ENCODE measurements at regions not wholly inside any gene's neighbourhood (a gene's known extent, or its start where the extent isn't known, plus 50 kb on each side); places are given as distances from the start of the nearest gene placed in this dataset.

- peak; percentile 46; the same call in 1 of the 2 replicates for ATAC-seq
- ChIA-PET RAD21 (ENCODE audit: low non-redundant PET in 1 of 2, low total read pairs in 2 of 2, uncharacterized antibody in 2 of 2, unreplicated experiment in 2 of 2) (no interaction called here), CTCF (no interaction called here), POLR2A (no interaction called here)
- no peak for TF ChIP-seq SRF (IDR thresholded peaks at IDR 0.05; ENCODE audit: low read depth)
- TF ChIP-seq, protein P1, sequence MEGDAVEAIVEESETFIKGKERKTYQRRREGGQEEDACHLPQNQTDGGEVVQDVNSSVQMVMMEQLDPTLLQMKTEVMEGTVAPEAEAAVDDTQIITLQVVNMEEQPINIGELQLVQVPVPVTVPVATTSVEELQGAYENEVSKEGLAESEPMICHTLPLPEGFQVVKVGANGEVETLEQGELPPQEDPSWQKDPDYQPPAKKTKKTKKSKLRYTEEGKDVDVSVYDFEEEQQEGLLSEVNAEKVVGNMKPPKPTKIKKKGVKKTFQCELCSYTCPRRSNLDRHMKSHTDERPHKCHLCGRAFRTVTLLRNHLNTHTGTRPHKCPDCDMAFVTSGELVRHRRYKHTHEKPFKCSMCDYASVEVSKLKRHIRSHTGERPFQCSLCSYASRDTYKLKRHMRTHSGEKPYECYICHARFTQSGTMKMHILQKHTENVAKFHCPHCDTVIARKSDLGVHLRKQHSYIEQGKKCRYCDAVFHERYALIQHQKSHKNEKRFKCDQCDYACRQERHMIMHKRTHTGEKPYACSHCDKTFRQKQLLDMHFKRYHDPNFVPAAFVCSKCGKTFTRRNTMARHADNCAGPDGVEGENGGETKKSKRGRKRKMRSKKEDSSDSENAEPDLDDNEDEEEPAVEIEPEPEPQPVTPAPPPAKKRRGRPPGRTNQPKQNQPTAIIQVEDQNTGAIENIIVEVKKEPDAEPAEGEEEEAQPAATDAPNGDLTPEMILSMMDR (IDR thresholded peaks at IDR 0.05 in 2 of 3, conservative IDR thresholded peaks at IDR 0.05 in 1 of 3; ENCODE audit: borderline replicate concordance in 1 of 3, insufficient read depth in 1 of 3, low read depth in 2 of 3, low read length in 2 of 3): peak in 1 of 3 experiments; percentile 13; a peak in 1 of 6 replicates
- no peak overlapping the region for H2AFZ ChIP-seq (ENCODE audit: low read depth, low read length, poor library complexity, severe bottlenecking)
- no peaks in the 10 kb centered on the region for H3K9me3 ChIP-seq (ENCODE audit: control insufficient read depth in 1 of 2, insufficient read depth in 1 of 2, low read depth in 1 of 2, low read length in 2 of 2)
- H3K27ac ChIP-seq (ENCODE audit: low read depth, low read length): no peak overlapping the region
- H3K9ac ChIP-seq (ENCODE audit: low read length): no peak overlapping the region
- H4K20me1 ChIP-seq (ENCODE audit: insufficient read depth): no peaks in the 10 kb centered on the region
- peaks cover 32% of the 10 kb centered on the region for H3K27me3 ChIP-seq (ENCODE audit: insufficient read depth, low read length)
- intact Hi-C loops (cut with micrococcal nuclease): no loop called here
- H3K9me2 ChIP-seq (ENCODE audit: insufficient read depth): no peaks in the 10 kb centered on the region
- no peak overlapping the region for H3K4me2 ChIP-seq (ENCODE audit: low read length)
- H3K4me3 ChIP-seq (replicated peaks in 1 of 2; ENCODE audit: low read depth in 1 of 2, low read length in 2 of 2): no peak overlapping the region
- H3K79me2 ChIP-seq (ENCODE audit: insufficient read depth, low read length): no peaks in the 10 kb centered on the region
- no TSS peak for BruUV-seq (replicated peaks)
- no peak for DNase-seq (ENCODE audit: low read depth, low spot score)
- H3K36me3 ChIP-seq (ENCODE audit: control insufficient read depth in 1 of 2, insufficient read depth in 2 of 2, low read length in 2 of 2): no peaks in the 10 kb centered on the region
- H3K4me1 ChIP-seq (ENCODE audit: control insufficient read depth in 1 of 2, insufficient read depth in 2 of 2, low read length in 2 of 2): no peaks in the 10 kb centered on the region
Observed at GRCh38 chr2:2682700-2683342, 351.7 kb upstream of the MYT1L start.

DNA sequence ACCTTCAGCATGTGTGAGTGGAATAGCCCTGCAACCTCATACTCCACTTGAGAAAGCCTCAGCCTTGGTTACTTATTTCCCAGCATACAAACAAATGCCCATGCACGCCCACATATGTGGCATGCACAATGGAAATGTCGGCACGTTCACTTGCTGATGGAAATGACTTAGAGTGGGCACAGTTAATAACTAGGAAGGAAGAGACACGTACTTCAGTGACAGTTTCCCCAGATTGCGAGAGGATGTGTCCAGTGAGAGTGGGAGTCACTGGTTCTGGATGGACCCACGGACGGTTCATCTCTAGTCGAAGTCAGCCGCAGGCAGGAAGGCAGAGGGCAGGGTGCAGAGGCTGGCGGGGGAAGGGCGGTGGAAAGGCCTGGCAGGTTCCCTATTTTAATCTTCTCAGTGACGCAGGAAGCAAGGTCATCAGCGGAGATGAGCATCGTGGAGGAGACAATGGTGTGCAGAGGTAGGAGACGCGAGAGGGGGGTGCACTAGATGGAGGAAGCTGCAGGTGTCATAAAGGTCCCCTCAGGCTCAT lies 350.7 kb upstream of the MYT1L start:
- Histone ChIP-seq H3K4me2 (ENCODE audit: low read length) (no peak overlapping the region), H3K9me3 (ENCODE audit: control insufficient read depth in 1 of 2, insufficient read depth in 1 of 2, low read depth in 1 of 2, low read length in 2 of 2) (no peaks in the 10 kb centered on the region), H3K9ac (ENCODE audit: low read length) (no peak overlapping the region), H3K27ac (ENCODE audit: low read depth, low read length) (no peak overlapping the region), H3K4me3 (replicated peaks in 1 of 2; ENCODE audit: low read depth in 1 of 2, low read length in 2 of 2) (no peak overlapping the region), H2AFZ (ENCODE audit: low read depth, low read length, poor library complexity, severe bottlenecking) (no peak overlapping the region), H3K79me2 (ENCODE audit: insufficient read depth, low read length) (no peaks in the 10 kb centered on the region), H3K27me3 (ENCODE audit: insufficient read depth, low read length) (peaks cover 32% of the 10 kb centered on the region), H3K9me2 (ENCODE audit: insufficient read depth) (no peaks in the 10 kb centered on the region), H4K20me1 (ENCODE audit: insufficient read depth) (no peaks in the 10 kb centered on the region), H3K36me3 (ENCODE audit: control insufficient read depth in 1 of 2, insufficient read depth in 2 of 2, low read length in 2 of 2) (no peaks in the 10 kb centered on the region), H3K4me1 (ENCODE audit: control insufficient read depth in 1 of 2, insufficient read depth in 2 of 2, low read length in 2 of 2) (no peaks in the 10 kb centered on the region)
- ChIA-PET POLR2A (no interaction called here), CTCF (no interaction called here), RAD21 (ENCODE audit: low non-redundant PET in 1 of 2, low total read pairs in 2 of 2, uncharacterized antibody in 2 of 2, unreplicated experiment in 2 of 2) (no interaction called here)
- DNase-seq (ENCODE audit: low read depth, low spot score): no peak
- ATAC-seq: no peak
- intact Hi-C loops (cut with micrococcal nuclease): no loop called here
- BruUV-seq (replicated peaks): no TSS peak
- TF ChIP-seq SIN3A (IDR thresholded peaks at IDR 0.05; ENCODE audit: low read depth): no peak
- TF ChIP-seq ZFX (IDR thresholded peaks at IDR 0.05): no peak
- no peak for TF ChIP-seq CBX3 (IDR thresholded peaks at IDR 0.05; ENCODE audit: low read depth)
- TF ChIP-seq YY1 (IDR thresholded peaks at IDR 0.05; ENCODE audit: extremely low read depth, insufficient replicate concordance, low read depth, low read length): no peak
- TF ChIP-seq ELF1 (IDR thresholded peaks at IDR 0.05; ENCODE audit: borderline replicate concordance, low read depth): no peak
- no peak for TF ChIP-seq RAD21 (IDR thresholded peaks at IDR 0.05; ENCODE audit: low read depth)
- no peak for TF ChIP-seq TCF7L2 (IDR thresholded peaks at IDR 0.05; ENCODE audit: borderline replicate concordance, extremely low read depth, insufficient read depth, insufficient read length)
- TF ChIP-seq JUND (IDR thresholded peaks at IDR 0.05): no peak
- no peak for TF ChIP-seq POLR2A (IDR thresholded peaks at IDR 0.05; ENCODE audit: borderline replicate concordance, extremely low read depth, insufficient read depth, insufficient read length)
- no peak for TF ChIP-seq SRF (IDR thresholded peaks at IDR 0.05; ENCODE audit: low read depth)
- TF ChIP-seq CEBPB (IDR thresholded peaks at IDR 0.05; ENCODE audit: low read depth): no peak
- TF ChIP-seq ZBTB33 (IDR thresholded peaks at IDR 0.05; ENCODE audit: extremely low read depth, insufficient replicate concordance, low read length): no peak
- TF ChIP-seq, protein P1 (IDR thresholded peaks at IDR 0.05 in 2 of 3, conservative IDR thresholded peaks at IDR 0.05 in 1 of 3; ENCODE audit: borderline replicate concordance in 1 of 3, insufficient read depth in 1 of 3, low read depth in 2 of 3, low read length in 2 of 3): no peak

Data from HCT116 (cell line).